Panc1 (cell line): ENCODE measurements at regions not wholly inside any gene's neighbourhood (a gene's known extent, or its start where the extent isn't known, plus 50 kb on each side); places are given as distances from the start of the nearest gene placed in this dataset.

Source experiments
- ATAC-seq: fragments of 200-7000 bp; cut with Tn5 transposase; 2 replicates; pipeline ENCODE4 v1.9.1; 2020; ENCODE audit warnings: mild to moderate bottlenecking, moderate library complexity
- BruUV-seq: library from RNA; stranded (reverse); fragments of 400-500 nt; replicated peaks from 2 replicates; lab custom pipeline; 2021; lab: Mats Ljungman, UMichigan
- CTCF ChIA-PET: fragments of 300-600 bp; sonication (Branson Sonifier 250); formaldehyde crosslinking; loops from one replicate; lab custom pipeline; 2022; ENCODE audit warnings: antibody characterized with exemption; lab: Charles Lee
- POLR2A ChIA-PET: fragments of 300-600 bp; sonication (Branson Sonifier 250); formaldehyde crosslinking; loops from one replicate; lab custom pipeline; 2022; ENCODE audit warnings: antibody characterized with exemption; lab: Charles Lee
- DNase-seq: peaks from one replicate; pipeline ENCODE4 v3.0.0-alpha.2; 2010; ENCODE audit warnings: low read depth, low spot score
- H3K27ac ChIP-seq: 2 replicates; pipeline ENCODE4 v1.5.1; 2011; ENCODE audit warnings: mild to moderate bottlenecking, low read length, inconsistent platforms
- H3K27me3 ChIP-seq: fragments of 200-500 bp; sonication (Bioruptor generic); 2 replicates; pipeline ENCODE4 v1.6.0; 2014; ENCODE audit warnings: low read length, inconsistent platforms; ENCODE audit not compliant: control insufficient read depth, insufficient read depth
- H3K36me3 ChIP-seq: fragments of 200-500 bp; sonication (Bioruptor generic); 2 replicates; pipeline ENCODE4 v1.5.1; 2014; ENCODE audit warnings: inconsistent platforms, mild to moderate bottlenecking, low read length, moderate library complexity; ENCODE audit not compliant: control insufficient read depth, insufficient read depth
- H3K4me1 ChIP-seq: 2 replicates; pipeline ENCODE4 v1.5.1; 2011; ENCODE audit warnings: inconsistent platforms, mild to moderate bottlenecking, low read length, moderate library complexity; ENCODE audit not compliant: control insufficient read depth, insufficient read depth
- H3K4me3 ChIP-seq, 2 experiments: 2 replicates each; pipeline ENCODE4 v1.5.1; 2011 to 2012; ENCODE audit warnings: low read depth in 2 of 2, low read length in 2 of 2, mild to moderate bottlenecking in 2 of 2, inconsistent platforms in 1 of 2, moderate library complexity in 1 of 2
- H3K9me3 ChIP-seq: fragments of 200-500 bp; sonication (Bioruptor generic); 2 replicates; pipeline ENCODE4 v1.5.1; 2014; ENCODE audit warnings: low read depth, mild to moderate bottlenecking, inconsistent platforms, low read length, moderate library complexity; ENCODE audit not compliant: control insufficient read depth, insufficient read depth
- CTCF ChIP-seq: fragments of 450-650 bp; IDR thresholded peaks from 2 replicates; pipeline ENCODE4 v1.5.1; 2017; ENCODE audit warnings: mild to moderate bottlenecking
- POLR2AphosphoS5 ChIP-seq: IDR thresholded peaks from 2 replicates; pipeline ENCODE4 v1.6.1; 2012; ENCODE audit warnings: mild to moderate bottlenecking, low read depth, low read length, moderate library complexity
- REST ChIP-seq, 2 experiments: IDR thresholded peaks; 2 replicates each; pipeline ENCODE4 v1.6.1; 2011 to 2012; ENCODE audit warnings: low read depth in 2 of 2, control low read depth in 1 of 2, low read length in 1 of 2, mild to moderate bottlenecking in 1 of 2, moderate library complexity in 1 of 2; ENCODE audit not compliant: insufficient read depth in 1 of 2
- SIN3A ChIP-seq: IDR thresholded peaks from 2 replicates; pipeline ENCODE4 v1.6.1; 2012; ENCODE audit warnings: low read depth, mild to moderate bottlenecking, low read length, moderate library complexity, borderline replicate concordance; ENCODE audit not compliant: insufficient read depth
- TCF7L2 ChIP-seq: IDR thresholded peaks from 2 replicates; pipeline ENCODE4 v1.6.1; 2011; ENCODE audit warnings: mild to moderate bottlenecking, low read depth, low read length, inconsistent platforms
- in situ Hi-C: cut with HindIII; loops from 2 replicates; pipeline ENCODE4 v1.10.0; 2016; ENCODE audit warnings: low sequenced_read_pairs, low pct_unique_long_range_greater_than_20kb
- intact Hi-C: fragments of 100-400 bp; cut with micrococcal nuclease; formaldehyde crosslinking; loops from one replicate; pipeline ENCODE4 v1.10.0; 2022; ENCODE audit not compliant: unreplicated experiment

- Histone ChIP-seq H3K9me3 (no peaks in the 10 kb centered on the region; the same call in 1 of the 2 replicates), H3K4me3 (no peak overlapping the region), H3K4me1 (no peaks in the 10 kb centered on the region), H3K27ac (peak overlapping the region; percentile 56; the same call in 1 of the 2 replicates), H3K36me3 (no peaks in the 10 kb centered on the region), H3K27me3 (no peaks in the 10 kb centered on the region)
- no peak for DNase-seq
- BruUV-seq = no TSS peak
- ChIA-PET CTCF (interaction anchor here (0.7 kb wide), 1 partner anchor 669 kb away, joined by 3 read pairs; no protein-coding TSS in a partner anchor), POLR2A (no interaction called here)
- ATAC-seq = no peak
- in situ Hi-C loops = no loop called here
- TF ChIP-seq SIN3A (no peak), CTCF (peak; percentile 42; the same call in 1 of the 2 replicates)
- intact Hi-C loops = loop anchor here (10.0 kb wide), 1 partner anchor 246 kb away; no protein-coding TSS in a partner anchor
These were observed 264.6 kb downstream of the SPRY1 start for GRCh38 chr4:123661080-123661737.

- TF ChIP-seq POLR2AphosphoS5 (no peak), REST (IDR thresholded peaks at IDR 0.05; ENCODE audit: insufficient read depth in 1 of 2, low read depth in 2 of 2, low read length in 1 of 2) (no peak), TCF7L2 (no peak), SIN3A (no peak), CTCF (no peak)
- intact Hi-C loops = loop anchor here (10.0 kb wide), 1 partner anchor 248 kb away; no protein-coding TSS in a partner anchor
- Histone ChIP-seq H3K36me3 (no peaks in the 10 kb centered on the region), H3K27ac (no peak overlapping the region; the same call in 1 of the 2 replicates), H3K27me3 (no peaks in the 10 kb centered on the region), H3K4me3 (no peak overlapping the region), H3K9me3 (no peaks in the 10 kb centered on the region; the same call in 1 of the 2 replicates), H3K4me1 (no peaks in the 10 kb centered on the region)
- no peak for DNase-seq
- no TSS peak for BruUV-seq
- in situ Hi-C loops = no loop called here
- ChIA-PET CTCF (no interaction called here), POLR2A (no interaction called here)
- ATAC-seq = no peak
These were observed 266.2 kb downstream of the SPRY1 start for GRCh38 chr4:123662827-123663226.
